ENCODE measurements at regions not wholly inside any gene's neighbourhood (a gene's known extent, or its start where the extent isn't known, plus 50 kb on each side); places are given as distances from the start of the nearest gene placed in this dataset.
A peak's percentile ranks its signal among the peaks of the same experiment; 100 is the strongest.

DNA sequence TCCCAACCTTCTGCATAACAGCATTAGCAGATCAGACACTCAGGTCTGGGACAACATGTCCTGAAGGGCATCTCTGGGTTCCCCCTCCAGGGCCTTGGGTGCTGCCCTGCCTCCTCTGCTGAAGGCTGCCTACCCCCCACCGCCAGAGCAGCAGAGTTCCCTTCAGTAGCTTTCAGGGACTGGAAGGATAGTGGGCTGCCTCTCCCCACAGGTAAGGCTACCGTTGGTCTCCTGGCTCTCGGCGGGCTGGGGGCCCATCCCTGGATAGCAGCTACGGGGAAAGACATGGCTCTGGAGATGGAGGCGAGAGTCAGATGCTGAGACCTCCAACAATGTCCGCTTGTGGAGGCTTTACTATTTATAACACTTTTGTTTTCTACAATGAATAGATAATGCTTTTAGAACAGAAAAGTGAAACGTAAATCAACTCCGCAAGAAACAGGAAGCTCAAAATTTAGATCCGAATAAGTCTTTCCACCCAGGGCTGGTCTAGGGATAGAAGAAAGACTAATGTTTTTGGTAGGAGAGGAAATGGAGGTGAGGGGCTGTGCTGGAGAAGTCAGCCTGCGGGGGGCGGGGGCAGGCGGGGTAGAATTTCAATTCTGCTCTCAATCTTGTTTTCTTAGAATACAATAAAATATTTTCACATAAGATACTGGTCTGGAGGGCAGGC, 58.4 kb downstream of the ARL4C start:
- in situ Hi-C loops (cut with HindIII; ENCODE audit: low pct_ligation_motif_present, low pct_unique_long_range_greater_than_20kb, low sequenced_read_pairs), result no loop called here

DNA sequence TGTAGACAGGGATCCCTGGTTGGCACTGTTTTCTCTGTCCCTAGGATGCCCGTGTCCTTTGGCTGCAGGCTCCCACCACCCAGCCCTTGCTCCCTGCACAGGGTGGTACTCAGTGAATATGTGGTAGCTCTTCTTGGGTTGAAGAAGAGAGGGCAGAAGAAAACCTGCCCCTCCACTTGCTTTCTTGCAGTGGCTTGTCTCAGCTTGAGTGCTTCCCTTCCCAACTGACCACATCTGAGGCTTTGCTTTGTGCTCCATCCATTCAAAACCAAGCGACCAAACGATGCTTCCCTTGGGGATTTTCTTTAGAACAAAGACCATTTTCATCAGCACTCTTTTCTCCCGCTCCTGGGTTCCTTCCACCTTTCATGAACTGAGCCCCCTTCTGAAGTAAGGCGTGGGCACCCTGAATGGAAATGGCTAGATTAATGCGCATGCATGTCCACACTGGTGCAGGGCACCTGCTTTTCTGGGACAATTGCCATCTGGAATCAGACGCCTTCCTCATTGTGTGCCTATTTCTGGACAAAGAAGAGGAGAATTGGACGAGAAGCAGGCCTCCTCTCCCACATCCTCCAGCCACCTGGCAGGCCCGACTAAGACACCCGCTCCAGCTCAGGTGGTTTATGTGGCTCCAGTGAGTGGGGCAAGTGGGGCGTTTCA, 59.1 kb downstream of the ARL4C start:
- DNase-seq, result no peak
- in situ Hi-C loops (cut with HindIII; ENCODE audit: low pct_ligation_motif_present, low pct_unique_long_range_greater_than_20kb, low sequenced_read_pairs), result no loop called here

More for the DNA sequence above, 58.4 kb downstream of the ARL4C start:
- DNase-seq, result no peak

DNA sequence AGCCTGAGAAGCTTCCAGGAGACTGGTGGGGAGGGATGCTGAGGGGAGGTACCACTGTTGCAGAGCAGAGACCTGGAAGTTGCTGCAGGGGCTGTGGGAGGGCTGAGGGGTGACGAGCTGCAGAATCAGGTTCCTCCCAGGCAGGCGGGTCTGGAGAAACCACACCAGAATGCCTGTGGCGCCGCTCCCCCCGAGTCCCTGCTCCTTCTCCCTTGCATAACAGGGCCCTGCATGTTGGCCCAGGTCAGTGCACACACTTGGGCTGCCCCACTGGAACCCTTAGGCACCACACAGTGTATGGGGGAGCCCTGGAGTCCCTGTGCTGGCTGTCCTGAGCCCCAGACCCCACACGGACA, 60.4 kb downstream of the ARL4C start:
- in situ Hi-C loops (cut with HindIII; ENCODE audit: low pct_ligation_motif_present, low pct_unique_long_range_greater_than_20kb, low sequenced_read_pairs), result no loop called here
- no peak for DNase-seq

- in situ Hi-C loops (cut with HindIII; ENCODE audit: low pct_ligation_motif_present, low pct_unique_long_range_greater_than_20kb, low sequenced_read_pairs), result no loop called here
- no peak for DNase-seq
Observed at GRCh38 chr2:234435836-234436481, 60.9 kb downstream of the ARL4C start.

DNA sequence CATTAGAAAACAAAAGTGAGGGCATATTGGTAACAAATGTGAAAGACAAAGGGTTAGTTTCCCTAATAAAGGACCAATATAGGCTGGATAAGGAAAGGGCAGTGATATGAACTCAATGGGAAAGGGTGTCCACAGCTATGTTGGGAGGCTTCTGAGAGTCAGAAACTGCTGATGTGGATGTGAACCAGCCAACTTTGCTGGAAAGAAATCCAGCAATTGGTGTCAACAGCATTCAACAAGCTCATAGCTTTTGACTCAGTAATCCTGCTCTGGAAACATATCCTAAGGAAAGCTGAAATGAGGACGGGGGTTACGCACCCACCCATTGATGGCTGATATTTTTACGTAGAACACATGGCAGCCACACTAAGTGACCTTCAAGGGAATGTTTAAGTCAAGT, 63.7 kb downstream of the ARL4C start:
- in situ Hi-C loops (cut with HindIII; ENCODE audit: low pct_ligation_motif_present, low pct_unique_long_range_greater_than_20kb, low sequenced_read_pairs), result no loop called here
- DNase-seq, result no peak

- in situ Hi-C loops (cut with HindIII; ENCODE audit: low pct_ligation_motif_present, low pct_unique_long_range_greater_than_20kb, low sequenced_read_pairs), result no loop called here
Observed at GRCh38 chr2:234430871-234431270, 66.0 kb downstream of the ARL4C start.

DNA sequence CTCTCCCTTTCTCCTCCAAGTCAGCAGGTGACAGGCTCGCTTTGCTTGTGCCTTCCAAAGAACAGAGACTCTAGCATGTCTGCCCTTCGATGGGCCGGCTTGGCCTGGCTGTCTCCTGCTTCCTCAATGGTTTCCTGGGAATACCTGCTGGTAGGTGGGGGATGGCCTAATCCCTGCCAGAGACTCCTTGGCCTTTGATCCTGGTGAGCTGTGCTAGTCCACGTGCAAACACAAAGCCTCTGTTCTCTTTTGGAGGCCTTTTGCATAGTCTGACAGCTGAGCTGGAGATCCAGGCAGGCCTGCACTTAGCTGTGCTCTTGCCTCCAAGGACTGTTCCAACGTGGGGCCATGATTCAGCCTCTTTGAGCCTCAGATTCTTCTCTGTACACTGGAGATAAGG, 67.6 kb downstream of the ARL4C start:
- no peak for DNase-seq
- in situ Hi-C loops (cut with HindIII; ENCODE audit: low pct_ligation_motif_present, low pct_unique_long_range_greater_than_20kb, low sequenced_read_pairs), result no loop called here

More at GRCh38 chr2:234430871-234431270, 66.0 kb downstream of the ARL4C start:
- no peak for DNase-seq

- in situ Hi-C loops (cut with HindIII; ENCODE audit: low pct_ligation_motif_present, low pct_unique_long_range_greater_than_20kb, low sequenced_read_pairs), result no loop called here
- DNase-seq, result peak; percentile 76
Observed at GRCh38 chr2:234427081-234428061, 69.5 kb downstream of the ARL4C start.

- DNase-seq, result no peak
- in situ Hi-C loops (cut with HindIII; ENCODE audit: low pct_ligation_motif_present, low pct_unique_long_range_greater_than_20kb, low sequenced_read_pairs), result no loop called here
Observed at GRCh38 chr2:234426616-234427015, 70.3 kb downstream of the ARL4C start.

DNA sequence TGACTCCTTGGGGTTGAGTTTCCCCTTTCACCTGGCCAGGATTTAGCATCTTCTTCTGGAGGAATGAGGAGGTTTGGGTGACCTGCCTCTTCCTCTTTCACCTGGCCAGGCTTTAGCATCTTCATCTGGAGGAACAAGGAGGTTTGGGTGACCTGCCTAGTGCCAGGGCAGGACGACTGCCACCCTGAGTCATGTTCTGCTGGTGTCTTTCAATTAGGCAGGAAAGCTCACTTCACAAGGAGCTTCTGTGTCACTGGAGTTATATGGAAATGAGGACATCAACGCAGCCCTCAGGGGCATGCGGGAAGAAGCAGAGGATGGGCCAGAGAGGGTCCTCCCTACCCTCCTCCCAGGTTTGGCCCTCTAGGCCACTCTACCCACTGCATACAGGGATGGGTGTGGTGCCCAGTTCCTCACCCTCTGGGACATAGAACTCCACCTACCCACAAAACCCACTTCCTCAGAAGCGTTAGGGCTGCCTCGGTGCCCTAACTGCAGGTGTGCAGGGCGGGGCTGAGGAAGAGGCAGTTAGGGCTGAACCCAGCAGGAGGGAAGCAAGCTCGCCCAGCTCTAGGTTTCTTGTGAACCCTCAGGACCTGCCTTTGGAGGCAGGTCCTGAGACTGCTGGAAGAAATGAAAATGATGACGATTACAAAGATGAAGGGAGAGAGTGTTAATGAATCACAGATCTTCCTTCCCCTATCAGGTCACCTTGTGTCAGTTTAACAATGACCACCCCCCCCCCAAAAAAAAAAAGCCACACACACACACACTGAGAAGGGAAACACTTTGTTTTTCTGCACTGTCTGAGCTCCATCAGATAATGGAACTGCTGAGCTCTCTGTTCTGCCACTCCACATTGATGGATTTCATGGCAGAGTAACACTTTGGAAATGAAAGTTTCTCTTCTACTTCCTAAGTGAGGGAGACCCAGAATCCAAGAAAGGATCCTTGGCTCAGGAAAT, 71.0 kb downstream of the ARL4C start:
- in situ Hi-C loops (cut with HindIII; ENCODE audit: low pct_ligation_motif_present, low pct_unique_long_range_greater_than_20kb, low sequenced_read_pairs), result no loop called here
- no peak for DNase-seq

DNA sequence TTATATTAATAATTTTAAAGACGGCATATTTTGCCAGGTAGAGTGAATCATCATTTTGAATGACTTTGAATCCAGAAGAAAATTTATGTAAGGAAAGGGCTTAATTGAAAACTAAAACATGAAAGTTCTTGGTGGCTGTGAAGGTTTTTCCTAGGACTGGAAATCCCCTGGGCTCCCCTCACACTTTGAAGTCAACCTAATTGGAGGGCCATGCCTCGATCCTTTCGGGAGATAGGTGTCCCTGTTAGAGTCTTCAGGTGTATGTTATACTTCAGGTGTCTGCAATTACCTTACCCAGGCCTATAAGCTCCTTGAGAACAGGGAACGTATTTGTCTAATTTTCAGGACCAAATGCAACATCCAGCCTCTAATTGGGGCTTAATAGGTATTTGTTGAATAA, 73.0 kb downstream of the ARL4C start:
- DNase-seq, result no peak
- in situ Hi-C loops (cut with HindIII; ENCODE audit: low pct_ligation_motif_present, low pct_unique_long_range_greater_than_20kb, low sequenced_read_pairs), result no loop called here

- no peak for DNase-seq
- in situ Hi-C loops (cut with HindIII; ENCODE audit: low pct_ligation_motif_present, low pct_unique_long_range_greater_than_20kb, low sequenced_read_pairs), result no loop called here
Observed at GRCh38 chr2:234422981-234423431, 73.9 kb downstream of the ARL4C start.

DNA sequence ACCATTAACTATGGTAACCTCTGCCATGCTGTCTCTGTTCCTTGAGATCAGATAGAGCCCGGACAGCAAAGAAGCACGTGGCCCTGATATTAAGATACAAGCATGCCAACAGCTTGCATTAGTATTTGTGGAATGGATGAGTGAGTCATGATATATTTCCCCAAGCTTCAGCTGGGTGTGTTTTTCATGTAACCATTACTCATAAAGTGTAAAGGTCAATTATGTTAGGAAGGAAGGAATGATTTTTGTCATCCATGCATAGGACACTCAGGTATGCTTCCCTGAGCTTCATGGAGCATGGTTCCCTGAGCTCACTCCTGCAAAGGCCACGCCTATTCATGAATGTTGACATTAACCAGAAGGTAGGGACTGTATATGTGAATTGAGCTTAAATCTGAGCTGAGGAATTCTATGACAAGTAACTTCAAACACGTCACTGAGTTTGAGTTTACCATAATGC, 74.6 kb downstream of the ARL4C start:
- in situ Hi-C loops (cut with HindIII; ENCODE audit: low pct_ligation_motif_present, low pct_unique_long_range_greater_than_20kb, low sequenced_read_pairs), result no loop called here
- peak; percentile 86 for DNase-seq

DNA sequence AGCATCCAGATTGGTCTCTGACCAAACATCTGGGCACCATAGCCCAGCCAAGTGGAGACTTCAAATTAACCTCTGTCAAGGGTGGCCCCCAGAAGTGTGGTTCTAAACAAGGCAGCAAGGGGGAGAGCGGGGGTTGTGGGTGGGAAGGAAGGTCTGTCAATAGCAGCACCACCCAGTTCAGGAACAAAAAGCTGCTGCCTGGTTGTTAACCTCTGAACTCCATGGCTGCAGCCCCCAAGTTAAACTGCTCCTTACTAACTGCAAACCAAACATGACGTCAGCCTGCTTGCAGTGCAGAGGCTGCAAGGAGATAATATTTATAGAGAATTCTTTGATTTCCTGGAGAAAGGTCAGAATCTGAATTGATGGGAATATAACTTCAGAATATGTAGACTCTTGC, 76.5 kb downstream of the ARL4C start:
- no peak for DNase-seq
- in situ Hi-C loops (cut with HindIII; ENCODE audit: low pct_ligation_motif_present, low pct_unique_long_range_greater_than_20kb, low sequenced_read_pairs), result no loop called here

GRCh38 chr2:234419726-234420125, 77.2 kb downstream of the ARL4C start:
- in situ Hi-C loops (cut with HindIII; ENCODE audit: low pct_ligation_motif_present, low pct_unique_long_range_greater_than_20kb, low sequenced_read_pairs), result no loop called here

GRCh38 chr2:234415706-234416105, 81.2 kb downstream of the ARL4C start:
- DNase-seq, result no peak
- in situ Hi-C loops (cut with HindIII; ENCODE audit: low pct_ligation_motif_present, low pct_unique_long_range_greater_than_20kb, low sequenced_read_pairs), result no loop called here

More at GRCh38 chr2:234419726-234420125, 77.2 kb downstream of the ARL4C start:
- DNase-seq, result no peak

DNA sequence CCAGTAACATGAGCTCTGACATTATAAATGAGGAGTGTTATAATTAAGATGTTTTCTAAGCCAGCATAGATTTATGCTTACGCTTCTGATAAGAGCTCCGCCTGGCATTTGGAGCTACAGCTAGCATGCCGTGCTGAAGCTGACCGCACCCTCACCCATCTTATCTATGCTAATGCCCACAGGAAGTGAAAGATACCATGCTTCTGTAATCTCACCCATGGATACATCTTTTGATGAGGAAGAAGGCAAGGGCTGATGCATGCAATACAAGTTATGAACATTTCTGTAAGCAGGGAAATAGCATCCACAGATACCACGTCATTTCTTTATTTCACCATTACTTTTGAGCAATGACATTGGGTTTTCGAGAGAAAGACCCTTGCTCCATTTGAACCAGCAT, 82.3 kb downstream of the ARL4C start:
- in situ Hi-C loops (cut with HindIII; ENCODE audit: low pct_ligation_motif_present, low pct_unique_long_range_greater_than_20kb, low sequenced_read_pairs), result no loop called here
- no peak for DNase-seq

DNA sequence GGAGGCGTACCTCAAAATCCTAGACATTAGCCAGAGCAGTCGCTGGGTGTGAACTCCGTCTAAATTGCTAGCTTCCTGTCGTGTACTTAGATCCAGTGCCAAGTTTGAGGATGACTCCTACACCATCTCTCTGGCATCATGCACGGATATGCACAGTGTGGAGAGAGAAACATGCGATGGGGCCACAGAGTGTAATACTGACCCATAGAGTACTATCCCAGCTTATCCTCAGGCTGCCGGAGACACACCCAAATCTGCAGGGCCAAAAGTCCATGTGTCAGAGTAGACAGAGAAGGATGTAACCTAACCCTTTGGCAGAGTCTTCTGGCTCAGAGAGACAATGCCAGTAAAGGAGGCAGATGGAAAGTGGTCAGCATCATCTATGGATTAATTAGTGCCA, 84.2 kb downstream of the ARL4C start:
- in situ Hi-C loops (cut with HindIII; ENCODE audit: low pct_ligation_motif_present, low pct_unique_long_range_greater_than_20kb, low sequenced_read_pairs), result no loop called here
- no peak for DNase-seq
